GM18520 (cell line): ENCODE measurements at regions not wholly inside any gene's neighbourhood (a gene's known extent, or its start where the extent isn't known, plus 50 kb on each side); places are given as distances from the start of the nearest gene placed in this dataset.
"Not testable (repeated sequence)": the region's sequence is repeated elsewhere in the genome, so short reads cannot be mapped to it uniquely, and the experiment has no call there.

Experiments
- ATAC-seq: cut with Tn5 transposase; IDR thresholded peaks from one replicate; pipeline ENCODE4 v1.9.1; 2021; ENCODE audit not compliant: unreplicated experiment

DNA sequence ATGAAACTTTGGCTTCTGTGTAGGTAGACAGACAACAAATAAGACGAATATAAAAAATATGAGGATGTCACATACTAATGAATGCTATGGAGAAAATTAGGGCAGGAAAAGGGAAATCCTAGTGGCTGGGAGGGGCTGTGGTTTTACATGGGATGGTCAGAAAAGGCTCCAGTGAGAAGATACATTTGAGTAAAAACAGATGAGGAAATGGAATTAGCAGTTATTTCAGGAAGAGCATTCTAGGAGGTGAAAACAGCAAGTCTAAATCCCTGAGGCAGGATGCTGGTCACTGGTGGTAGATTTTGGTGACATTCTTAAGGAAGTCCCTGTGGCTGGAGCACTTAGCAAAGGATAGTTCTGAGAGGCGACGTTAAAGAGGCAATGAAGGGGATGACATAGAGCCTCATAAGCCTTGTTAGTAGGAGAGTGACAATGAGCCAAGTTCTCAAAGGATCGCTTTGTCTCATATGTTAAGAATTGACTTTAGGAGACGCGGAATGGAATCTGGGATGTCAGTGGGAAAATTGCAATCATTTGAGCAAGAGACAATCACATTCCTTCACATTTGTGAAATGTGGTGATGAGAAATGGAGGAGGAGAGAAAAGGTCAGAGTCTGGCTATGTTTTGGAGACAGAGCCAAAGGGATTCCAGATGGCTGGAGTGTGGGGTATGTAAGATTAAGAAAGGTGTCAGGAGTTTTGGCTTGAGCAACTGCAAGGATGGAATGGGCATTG is 384.7 kb upstream of the FZD8 start:
- no peak for ATAC-seq

DNA sequence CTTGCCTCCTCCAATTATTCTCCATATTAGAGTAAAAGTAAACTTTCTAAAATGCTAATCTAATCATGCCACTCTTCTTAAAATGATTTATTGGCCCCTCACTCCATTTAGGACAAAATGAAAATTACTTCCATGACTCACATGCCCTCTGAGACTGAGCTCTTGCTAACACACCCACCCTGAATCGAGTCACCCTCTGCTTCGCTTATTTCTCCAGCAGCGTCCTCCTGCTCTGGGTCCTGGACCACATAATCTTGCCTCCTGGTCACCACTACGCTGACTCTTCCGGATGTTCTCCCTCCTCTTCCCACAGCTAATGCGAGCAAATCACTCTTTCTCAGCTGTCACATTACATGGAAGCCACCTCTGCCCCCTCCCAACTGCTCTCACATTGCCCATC is 384.0 kb upstream of the FZD8 start:
- no peak for ATAC-seq

GRCh38 chr10:36023939-36024338 is 381.8 kb upstream of the FZD8 start:
- no peak for ATAC-seq

DNA sequence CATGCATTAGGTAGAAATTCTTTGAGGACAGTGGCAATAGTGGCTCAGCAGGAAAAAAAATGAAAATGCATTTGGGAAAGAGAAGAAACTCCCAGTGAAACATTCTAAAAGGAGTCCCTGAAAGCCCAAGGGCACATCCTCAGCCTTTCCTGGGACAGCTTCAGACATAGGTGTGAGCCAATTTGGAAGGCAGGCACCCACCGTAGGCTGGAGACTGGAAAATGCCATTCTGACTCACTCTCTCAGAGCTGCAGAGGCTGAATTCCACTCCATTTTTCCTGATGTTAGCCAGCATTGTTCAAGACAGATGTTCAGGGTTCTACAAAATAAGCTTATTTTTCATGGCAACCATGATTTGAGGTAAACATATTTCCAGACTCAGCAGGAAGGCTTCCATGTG is 379.0 kb upstream of the FZD8 start:
- ATAC-seq = no peak

GRCh38 chr10:36019749-36020148 is 377.7 kb upstream of the FZD8 start:
- ATAC-seq = no peak

DNA sequence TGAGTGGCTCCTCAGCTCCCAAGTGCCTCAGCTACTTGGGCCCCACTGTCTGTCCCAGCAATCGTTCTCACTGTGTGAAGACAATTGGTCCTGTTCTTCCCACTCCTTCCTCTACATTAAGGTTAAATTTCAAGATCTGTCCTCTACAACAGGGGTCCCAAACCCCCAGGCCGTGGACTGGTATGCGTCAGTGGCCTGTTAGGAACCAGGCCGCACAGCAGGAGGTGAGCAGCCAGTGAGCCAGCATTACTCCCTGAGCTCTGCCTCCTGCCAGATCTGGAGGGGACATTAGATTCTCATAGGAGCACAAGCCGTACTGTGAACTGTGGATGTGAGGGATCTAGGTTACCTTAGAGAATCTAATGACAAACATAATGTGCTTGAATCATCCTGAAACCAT is 376.9 kb upstream of the FZD8 start:
- ATAC-seq = no peak

DNA sequence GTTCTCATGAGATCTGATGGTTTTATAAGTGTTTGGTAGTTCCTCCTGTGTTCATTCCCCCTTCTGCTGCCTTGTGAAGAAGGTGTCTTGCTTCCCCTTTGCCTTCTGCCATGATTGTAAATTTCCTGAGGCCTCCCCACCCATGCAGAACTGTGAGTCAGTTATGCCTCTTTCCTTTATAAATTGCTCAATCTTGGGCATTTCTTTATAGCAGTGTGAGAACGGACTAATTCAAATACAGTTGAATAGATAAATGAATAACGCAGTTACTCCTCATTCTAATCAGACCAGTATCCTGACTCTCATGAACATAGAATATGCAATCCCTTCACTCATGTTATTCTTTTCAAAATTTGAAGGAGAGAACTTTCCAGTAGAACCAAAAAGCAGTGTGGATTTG is 375.0 kb upstream of the FZD8 start:
- ATAC-seq = no peak

DNA sequence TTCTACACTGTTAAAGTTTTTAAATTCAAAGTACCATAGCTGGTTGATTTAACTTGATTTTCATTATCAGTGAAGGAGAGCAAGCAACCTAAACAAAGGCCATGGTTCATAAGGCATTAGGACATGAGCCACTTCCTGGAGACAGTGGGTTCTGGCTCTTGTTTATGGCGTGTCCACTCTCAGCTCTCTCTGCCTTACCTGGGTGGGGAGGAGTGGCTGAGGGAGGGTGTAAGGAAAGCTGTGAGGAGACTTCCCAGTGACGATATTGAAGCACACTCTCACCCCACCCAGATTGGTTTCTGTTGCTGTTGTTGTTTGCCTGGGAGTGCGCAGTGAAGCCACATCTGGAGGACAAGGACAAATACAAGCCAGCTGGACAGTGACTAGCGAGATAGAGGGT is 365.3 kb upstream of the FZD8 start:
- ATAC-seq = no peak

GRCh38 chr10:36003688-36004087 is 361.6 kb upstream of the FZD8 start:
- ATAC-seq = no peak

DNA sequence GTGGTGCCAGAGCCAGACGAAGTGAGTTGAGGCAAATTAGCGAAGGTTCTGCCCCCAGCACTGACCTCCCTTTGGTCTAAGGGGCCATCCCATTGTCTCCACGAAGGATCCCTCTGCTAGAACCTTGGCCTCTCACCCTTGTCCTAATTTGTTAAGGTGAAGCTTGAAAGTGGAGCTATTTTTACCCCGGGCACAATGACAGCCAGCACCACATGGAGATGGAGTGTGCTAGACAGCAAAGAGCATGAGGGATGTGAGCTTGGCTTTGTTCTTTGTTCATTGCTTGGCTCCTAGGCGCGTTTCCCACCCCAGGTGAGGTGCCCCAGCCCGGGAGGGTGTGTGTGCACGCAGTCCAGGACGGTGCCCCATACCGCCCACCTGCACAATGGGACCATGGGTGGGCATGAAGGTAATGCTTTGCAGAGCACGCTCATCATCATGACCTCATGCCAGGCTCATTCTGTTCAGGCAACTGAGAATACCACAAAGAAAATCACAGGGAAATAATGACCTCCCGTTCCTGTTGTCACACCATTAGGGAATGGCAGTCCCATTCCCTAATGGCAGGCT is 361.0 kb upstream of the FZD8 start:
- no peak for ATAC-seq

DNA sequence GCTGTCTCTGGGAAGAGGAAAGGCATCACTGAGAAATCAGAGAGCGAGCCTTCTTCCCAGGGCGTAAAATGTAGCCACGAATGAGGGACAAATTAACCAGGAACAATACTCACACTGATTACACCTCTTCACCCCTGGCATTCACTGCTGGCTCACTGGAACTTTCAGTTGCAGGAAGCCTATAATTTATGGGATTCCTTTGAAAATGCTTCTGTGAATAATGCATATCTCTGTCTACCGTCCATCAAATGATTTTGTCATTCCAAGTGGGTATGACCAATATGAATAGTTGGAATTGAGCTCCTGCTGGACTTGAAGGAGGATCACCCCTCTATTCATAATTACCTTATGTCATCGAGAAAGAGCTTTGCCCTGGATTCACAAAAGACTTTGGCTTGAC is 360.3 kb upstream of the FZD8 start:
- ATAC-seq = no peak

GRCh38 chr10:36000754-36001153 is 358.7 kb upstream of the FZD8 start:
- not testable (repeated sequence) for ATAC-seq

GRCh38 chr10:35998026-35998425 is 355.9 kb upstream of the FZD8 start:
- no peak for ATAC-seq

DNA sequence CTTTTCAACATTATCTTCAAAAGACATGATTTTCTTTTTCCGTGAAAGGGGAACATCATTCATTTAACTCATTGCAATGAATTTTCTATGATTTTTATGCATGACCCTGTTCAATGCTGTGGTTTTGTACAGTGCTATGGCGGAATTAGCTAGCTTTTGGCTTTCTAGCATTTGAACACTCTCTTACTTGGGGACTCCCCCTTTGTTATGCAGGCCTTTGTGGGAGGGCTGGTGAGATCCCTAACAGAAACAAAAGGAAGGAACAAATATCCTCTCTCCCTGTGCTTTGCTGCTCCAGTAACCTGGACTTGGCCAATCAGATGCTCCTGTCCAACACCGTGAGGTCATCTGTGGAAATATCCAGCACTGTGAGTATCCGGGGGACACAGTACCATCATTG is 353.4 kb upstream of the FZD8 start:
- no peak for ATAC-seq

DNA sequence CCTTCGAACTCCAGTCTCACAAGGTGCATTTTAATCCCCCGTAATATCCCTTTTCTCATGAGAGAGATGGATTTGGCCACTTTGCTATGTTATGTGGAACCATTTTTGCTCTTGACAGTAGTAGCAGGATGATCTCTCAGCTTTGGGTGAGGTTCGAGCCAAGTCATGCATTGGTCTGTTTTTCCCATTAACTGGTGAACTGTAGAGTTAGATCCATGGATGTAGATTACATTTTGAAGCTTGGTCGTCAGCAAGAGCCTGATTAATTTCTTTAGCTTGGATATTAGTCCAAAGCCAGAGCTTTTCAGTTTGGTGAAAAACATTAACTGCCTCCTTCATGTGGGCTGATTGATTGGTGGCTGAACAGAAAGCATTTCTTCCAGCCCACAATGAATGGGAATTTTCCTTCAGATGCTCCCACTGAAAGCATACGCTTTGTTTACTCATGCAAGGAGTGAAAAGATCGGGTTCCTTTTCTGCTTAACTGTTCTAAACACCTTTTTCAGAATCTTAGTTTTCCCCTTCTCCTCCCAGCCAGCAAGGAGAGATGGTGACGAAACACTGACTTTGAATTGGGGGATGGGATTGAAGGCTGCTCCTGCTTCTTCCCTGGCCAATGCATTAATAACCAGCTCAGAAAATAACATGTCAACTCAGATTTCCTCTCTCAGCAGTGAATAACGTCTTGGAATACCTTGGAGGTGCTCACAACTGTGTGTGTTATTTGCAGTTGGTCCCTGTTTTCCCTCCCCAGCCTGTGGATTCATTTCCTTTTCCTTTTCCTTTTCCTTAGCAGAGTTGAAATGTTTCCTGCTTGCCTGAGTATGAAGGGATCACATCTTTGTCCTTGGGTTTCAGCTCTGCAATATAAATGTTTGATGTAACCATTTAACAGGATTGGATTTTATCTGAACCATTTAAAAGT is 351.8 kb upstream of the FZD8 start:
- ATAC-seq = no peak

- no peak for ATAC-seq
Measured at GRCh38 chr10:35992107-35992506, 350.0 kb upstream of the FZD8 start.

DNA sequence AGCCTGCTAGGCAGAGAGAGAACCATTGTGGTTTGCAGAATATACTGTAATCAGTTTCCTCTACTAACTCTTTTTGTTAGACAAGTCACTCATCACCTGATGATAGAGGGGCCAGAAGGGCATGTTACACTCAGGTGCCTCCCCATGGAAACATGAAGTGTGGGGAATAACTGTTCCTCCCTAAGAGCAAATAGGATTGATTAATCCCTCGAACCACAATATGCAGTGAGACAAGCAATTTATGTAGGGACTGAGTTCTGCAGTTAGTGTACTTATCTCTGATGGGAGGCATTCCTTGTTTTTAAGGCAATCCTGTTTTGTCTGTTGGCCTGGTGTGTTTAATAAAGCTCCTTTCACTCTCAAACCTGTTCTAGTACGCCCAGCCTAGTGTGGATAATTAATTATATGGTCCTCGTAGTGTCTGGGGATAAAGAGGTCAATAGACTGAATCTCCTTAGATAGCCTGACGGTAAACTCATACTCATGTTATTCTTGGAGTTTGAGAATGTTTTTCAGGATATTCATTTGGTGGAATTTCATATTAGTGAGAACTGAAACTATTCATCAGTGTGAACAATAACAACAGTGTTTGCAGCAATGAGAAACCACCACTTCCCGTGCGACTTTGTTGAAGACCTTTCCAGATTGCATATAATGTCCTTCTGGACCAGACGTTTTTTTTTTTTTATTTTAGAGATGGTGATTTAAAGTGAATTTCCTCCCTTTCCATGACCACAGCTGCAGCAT is 344.8 kb upstream of the FZD8 start:
- ATAC-seq = no peak

- ATAC-seq = no peak
Measured at GRCh38 chr10:35979116-35979515, 337.0 kb upstream of the FZD8 start.

DNA sequence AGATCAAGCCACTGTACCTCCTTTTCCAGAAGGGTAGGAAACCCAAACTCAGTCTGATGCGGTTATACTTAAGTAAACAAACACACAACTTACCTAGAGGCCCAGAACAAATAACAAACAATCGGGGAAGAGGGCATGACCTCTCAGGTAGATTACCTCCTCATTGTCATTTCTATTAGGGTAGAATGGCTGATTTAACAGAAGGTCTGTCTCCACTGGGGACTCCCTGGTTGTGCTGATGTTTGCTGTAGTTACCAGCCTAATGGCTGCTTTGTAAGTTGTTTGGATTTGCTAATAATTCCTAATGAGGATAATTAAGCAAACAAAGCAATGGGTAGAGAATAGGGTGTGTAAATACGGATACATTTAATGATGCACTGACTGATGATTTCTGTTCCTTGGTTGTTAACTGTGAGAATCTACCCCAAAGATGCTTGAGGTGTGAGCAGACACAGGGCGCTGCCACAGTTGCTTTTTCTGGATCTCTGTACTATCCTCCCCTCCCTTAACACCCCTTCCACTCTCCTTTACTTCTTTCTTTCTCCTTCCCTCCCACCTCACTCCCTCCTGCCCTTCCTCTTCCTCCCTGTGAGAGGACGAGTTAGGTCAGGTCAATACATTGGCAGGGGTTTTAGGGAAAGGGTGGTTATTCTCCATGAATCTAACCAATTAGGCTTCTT is 332.0 kb upstream of the FZD8 start:
- not testable (repeated sequence) for ATAC-seq

- no peak for ATAC-seq
Measured at GRCh38 chr10:35972275-35972674, 330.2 kb upstream of the FZD8 start.

DNA sequence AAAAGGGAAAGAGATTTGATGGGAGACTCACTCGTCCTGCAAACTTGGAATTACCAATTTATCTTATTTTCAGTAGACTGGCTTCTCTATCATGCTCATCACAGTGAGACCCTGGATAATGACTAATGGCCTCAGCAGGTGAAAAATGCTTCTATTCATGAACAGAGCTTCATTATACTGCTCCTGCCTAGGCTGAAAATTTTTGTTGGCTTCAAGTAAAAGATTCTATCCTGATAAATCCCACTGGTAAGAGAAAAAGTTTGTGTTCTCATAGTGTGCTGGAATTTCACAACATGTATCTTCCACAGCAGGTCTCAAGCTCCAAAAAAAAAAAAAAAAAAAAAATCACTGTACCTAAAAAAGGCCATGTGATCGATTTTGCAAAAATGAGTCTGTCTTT is 329.3 kb upstream of the FZD8 start:
- no peak for ATAC-seq
